Hepatocyte (in vitro differentiated cells): ENCODE measurements at regions not wholly inside any gene's neighbourhood (a gene's known extent, or its start where the extent isn't known, plus 50 kb on each side); places are given as distances from the start of the nearest gene placed in this dataset.

Experiments used
- DNase-seq: peaks from one replicate; pipeline ENCODE4 v3.0.0-alpha.2; 2016; ENCODE audit warnings: low spot score
- H2AFZ ChIP-seq: fragments of 200-600 bp; sonication (generic); 2 replicates; pipeline ENCODE4 v1.6.0; 2016; ENCODE audit warnings: antibody characterized with exemption, mild to moderate bottlenecking
- H3K27ac ChIP-seq: fragments of 200-600 bp; sonication (generic); 2 replicates; pipeline ENCODE4 v1.5.1; 2016; ENCODE audit warnings: mild to moderate bottlenecking
- H3K27me3 ChIP-seq: fragments of 200-600 bp; sonication (generic); 2 replicates; pipeline ENCODE4 v1.6.1; 2016
- H3K36me3 ChIP-seq: fragments of 200-600 bp; sonication (generic); replicated peaks from 2 replicates; pipeline ENCODE4 v1.5.1; 2016; ENCODE audit warnings: low read depth; ENCODE audit not compliant: insufficient read depth
- H3K4me1 ChIP-seq: fragments of 200-600 bp; sonication (generic); 2 replicates; pipeline ENCODE4 v1.5.1; 2016; ENCODE audit warnings: mild to moderate bottlenecking, moderate library complexity; ENCODE audit not compliant: insufficient read depth
- H3K4me2 ChIP-seq: fragments of 200-600 bp; sonication (generic); 2 replicates; pipeline ENCODE4 v1.6.0; 2016
- H3K4me3 ChIP-seq: fragments of 200-600 bp; sonication (generic); 2 replicates; pipeline ENCODE4 v1.5.1; 2016; ENCODE audit warnings: mild to moderate bottlenecking
- H3K79me2 ChIP-seq: fragments of 200-600 bp; sonication (generic); 2 replicates; pipeline ENCODE4 v1.6.0; 2017; ENCODE audit warnings: mild to moderate bottlenecking
- H3K9me2 ChIP-seq: fragments of 200-600 bp; sonication (generic); replicated peaks from 2 replicates; pipeline ENCODE4 v1.6.0; 2017; ENCODE audit warnings: mild to moderate bottlenecking; ENCODE audit not compliant: insufficient read depth
- H3K9me3 ChIP-seq: fragments of 200-600 bp; sonication (generic); 2 replicates; pipeline ENCODE4 v1.5.1; 2016; ENCODE audit warnings: low read depth, mild to moderate bottlenecking
- H4K20me1 ChIP-seq: fragments of 200-600 bp; sonication (generic); 2 replicates; pipeline ENCODE4 v1.6.0; 2016; ENCODE audit warnings: mild to moderate bottlenecking; ENCODE audit not compliant: insufficient read depth, poor library complexity, severe bottlenecking
- EZH2 ChIP-seq: fragments of 200-600 bp; sonication (generic); IDR thresholded peaks from 2 replicates; pipeline ENCODE4 v1.6.1; 2016; ENCODE audit warnings: antibody characterized with exemption, mild to moderate bottlenecking, borderline replicate concordance
- EZH2phosphoT487 ChIP-seq: fragments of 200-600 bp; sonication (generic); IDR thresholded peaks from one replicate; pipeline ENCODE4 v1.6.1; 2018; ENCODE audit warnings: antibody characterized with exemption, mild to moderate bottlenecking, low read depth, moderate library complexity; ENCODE audit not compliant: unreplicated experiment, severe bottlenecking
- WGBS: methylation state at CpG from one replicate; pipeline ENCODE4 v1.1.6; 2016; ENCODE audit warnings: low lambda C conversion rate; ENCODE audit errors: missing lambda C conversion rate; 5-methylcytosine and 5-hydroxymethylcytosine counted together
- TF ChIP-seq, protein P1 (sequence below): fragments of 200-600 bp; sonication (generic); IDR thresholded peaks from 2 replicates; pipeline ENCODE4 v1.5.1; 2016; ENCODE audit warnings: antibody characterized with exemption, mild to moderate bottlenecking; ENCODE audit not compliant: poor library complexity

DNA sequence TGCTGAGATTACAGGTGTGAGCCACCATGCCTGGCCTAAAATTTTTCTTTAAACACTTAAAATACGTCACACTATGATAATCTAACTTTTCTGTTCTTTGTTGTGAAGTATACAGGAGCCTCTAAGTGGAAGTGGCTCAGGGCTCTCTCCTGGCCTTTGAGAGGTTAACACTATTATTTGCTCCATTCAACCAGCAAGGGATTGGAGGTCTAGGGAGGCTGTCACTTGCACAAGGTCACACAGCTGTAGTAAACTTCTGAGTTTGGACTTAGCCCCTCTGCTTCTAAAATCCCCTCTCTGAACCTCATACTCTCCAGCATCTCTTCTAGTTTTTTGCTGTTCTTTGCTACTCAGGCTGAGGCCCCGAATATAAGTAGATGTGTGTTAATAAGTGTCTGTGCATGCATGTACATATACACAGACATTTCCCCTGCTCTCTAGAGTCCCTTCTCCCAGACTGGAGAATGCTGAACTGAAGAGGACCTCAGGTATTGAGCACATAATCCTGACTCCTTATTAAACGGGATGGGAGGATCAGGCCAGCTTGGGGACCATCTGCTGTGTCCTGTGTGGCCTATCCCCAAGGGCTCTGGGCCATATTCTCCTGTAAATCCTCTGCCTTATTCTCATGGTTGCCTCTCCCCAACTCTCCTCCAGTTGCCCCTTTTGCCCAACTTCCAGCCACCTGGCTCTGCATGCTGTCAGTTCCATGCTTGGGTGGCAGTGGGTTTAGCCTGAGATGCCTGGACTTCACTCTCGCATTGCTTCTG, 87.0 kb upstream of the SPRY4 start:
- H3K4me2 ChIP-seq: no peak overlapping the region
- no peaks in the 10 kb centered on the region for H3K4me1 ChIP-seq

DNA sequence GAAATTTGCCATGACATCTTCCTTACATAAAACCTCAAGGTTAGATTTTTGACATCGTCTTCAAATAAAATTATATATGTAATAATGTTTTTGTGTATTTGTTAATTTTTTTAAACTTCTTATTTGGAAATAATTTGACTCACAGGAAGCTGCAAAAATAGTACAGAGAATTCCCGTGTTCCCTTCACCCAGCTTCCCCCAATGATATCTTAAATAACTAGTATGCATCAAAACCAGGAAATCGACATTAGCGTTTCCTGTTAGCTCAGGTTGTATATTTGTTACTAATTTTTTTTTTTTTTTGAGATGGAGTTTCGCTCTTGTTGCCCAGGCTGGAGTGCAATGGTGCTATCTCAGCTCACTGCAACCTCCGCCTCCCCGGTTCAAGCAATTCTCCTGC, 86.3 kb upstream of the SPRY4 start:
- Histone ChIP-seq H3K27me3 (no peaks in the 10 kb centered on the region), H3K36me3 (no peaks in the 10 kb centered on the region), H3K79me2 (no peaks in the 10 kb centered on the region), H3K4me3 (no peak overlapping the region), H3K9me2 (no peaks in the 10 kb centered on the region), H3K4me1 (no peaks in the 10 kb centered on the region), H3K27ac (no peak overlapping the region), H2AFZ (no peak overlapping the region), H3K4me2 (no peak overlapping the region), H4K20me1 (no peaks in the 10 kb centered on the region), H3K9me3 (no peaks in the 10 kb centered on the region)
- WGBS: 98% methylated on average over 7 of the region's 7 CpGs
- TF ChIP-seq, protein P1, sequence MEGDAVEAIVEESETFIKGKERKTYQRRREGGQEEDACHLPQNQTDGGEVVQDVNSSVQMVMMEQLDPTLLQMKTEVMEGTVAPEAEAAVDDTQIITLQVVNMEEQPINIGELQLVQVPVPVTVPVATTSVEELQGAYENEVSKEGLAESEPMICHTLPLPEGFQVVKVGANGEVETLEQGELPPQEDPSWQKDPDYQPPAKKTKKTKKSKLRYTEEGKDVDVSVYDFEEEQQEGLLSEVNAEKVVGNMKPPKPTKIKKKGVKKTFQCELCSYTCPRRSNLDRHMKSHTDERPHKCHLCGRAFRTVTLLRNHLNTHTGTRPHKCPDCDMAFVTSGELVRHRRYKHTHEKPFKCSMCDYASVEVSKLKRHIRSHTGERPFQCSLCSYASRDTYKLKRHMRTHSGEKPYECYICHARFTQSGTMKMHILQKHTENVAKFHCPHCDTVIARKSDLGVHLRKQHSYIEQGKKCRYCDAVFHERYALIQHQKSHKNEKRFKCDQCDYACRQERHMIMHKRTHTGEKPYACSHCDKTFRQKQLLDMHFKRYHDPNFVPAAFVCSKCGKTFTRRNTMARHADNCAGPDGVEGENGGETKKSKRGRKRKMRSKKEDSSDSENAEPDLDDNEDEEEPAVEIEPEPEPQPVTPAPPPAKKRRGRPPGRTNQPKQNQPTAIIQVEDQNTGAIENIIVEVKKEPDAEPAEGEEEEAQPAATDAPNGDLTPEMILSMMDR: no peak
- TF ChIP-seq EZH2phosphoT487: no peak
- no peak for TF ChIP-seq EZH2
- no peak for DNase-seq

More for the DNA sequence above, 87.0 kb upstream of the SPRY4 start:
- 89% methylated on average over 4 of the region's 4 CpGs for WGBS
- Histone ChIP-seq H3K79me2 (no peaks in the 10 kb centered on the region), H3K27me3 (no peaks in the 10 kb centered on the region), H3K36me3 (no peaks in the 10 kb centered on the region), H3K4me3 (no peak overlapping the region), H3K9me2 (no peaks in the 10 kb centered on the region), H3K27ac (no peak overlapping the region), H2AFZ (no peak overlapping the region), H3K9me3 (no peaks in the 10 kb centered on the region), H4K20me1 (no peaks in the 10 kb centered on the region)
- DNase-seq: no peak
- no peak for TF ChIP-seq EZH2phosphoT487
- TF ChIP-seq EZH2: no peak
- TF ChIP-seq, protein P1: no peak

DNA sequence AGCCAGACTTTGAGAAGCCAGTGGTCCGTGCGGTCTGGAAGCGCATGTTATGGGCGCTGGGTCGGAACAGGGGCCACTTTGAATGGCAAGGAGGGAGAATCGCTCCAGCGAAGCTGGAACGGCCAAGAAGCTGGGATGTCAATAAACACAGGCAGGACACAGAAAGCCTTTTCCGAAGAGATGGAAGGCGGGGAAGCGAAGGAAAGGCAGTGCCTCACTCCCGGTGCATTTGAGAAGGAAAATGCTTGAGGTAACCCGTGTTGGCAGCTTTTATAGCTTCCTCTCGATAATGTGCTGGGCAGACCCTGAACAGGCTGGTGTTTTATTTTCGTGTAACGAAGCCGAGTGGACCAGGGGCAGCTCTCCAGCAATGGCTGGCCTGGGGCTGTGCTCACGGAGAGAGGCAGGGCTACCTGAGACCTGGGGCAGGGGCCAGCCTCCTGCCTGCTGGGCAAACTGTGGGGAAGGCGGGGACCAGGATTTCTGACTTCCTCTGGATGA, 84.2 kb upstream of the SPRY4 start:
- no peak overlapping the region for H2AFZ ChIP-seq
- WGBS: 74% methylated on average over 19 of the region's 19 CpGs

More for the DNA sequence above, 84.2 kb upstream of the SPRY4 start:
- Histone ChIP-seq H3K4me1 (peaks cover 10% of the 10 kb centered on the region), H3K36me3 (no peaks in the 10 kb centered on the region), H3K9me3 (no peaks in the 10 kb centered on the region), H4K20me1 (no peaks in the 10 kb centered on the region), H3K4me3 (no peak overlapping the region), H3K9me2 (no peaks in the 10 kb centered on the region), H3K27ac (no peak overlapping the region), H3K27me3 (no peaks in the 10 kb centered on the region), H3K4me2 (peak overlapping the region; percentile 46), H3K79me2 (no peaks in the 10 kb centered on the region)
- TF ChIP-seq, protein P1: no peak
- TF ChIP-seq EZH2 (no peak), EZH2phosphoT487 (no peak)
- DNase-seq: no peak
